Head of caudate nucleus (tissue), 42 donors: ENCODE measurements at regions not wholly inside any gene's neighbourhood (a gene's known extent, or its start where the extent isn't known, plus 50 kb on each side); places are given as distances from the start of the nearest gene placed in this dataset.

Experiments
- DNase-seq, 42 donors: peaks; one replicate each; pipeline versions ENCODE4 v3.0.0 to v3.0.0-alpha.2; 2020 to 2021; ENCODE audit warnings: mixed read lengths in 7 of 42
- intact Hi-C: fragments of 100-400 bp; cut with DNase I; formaldehyde crosslinking; loops from one replicate; pipeline ENCODE4 v1.15.0; 2022

DNA sequence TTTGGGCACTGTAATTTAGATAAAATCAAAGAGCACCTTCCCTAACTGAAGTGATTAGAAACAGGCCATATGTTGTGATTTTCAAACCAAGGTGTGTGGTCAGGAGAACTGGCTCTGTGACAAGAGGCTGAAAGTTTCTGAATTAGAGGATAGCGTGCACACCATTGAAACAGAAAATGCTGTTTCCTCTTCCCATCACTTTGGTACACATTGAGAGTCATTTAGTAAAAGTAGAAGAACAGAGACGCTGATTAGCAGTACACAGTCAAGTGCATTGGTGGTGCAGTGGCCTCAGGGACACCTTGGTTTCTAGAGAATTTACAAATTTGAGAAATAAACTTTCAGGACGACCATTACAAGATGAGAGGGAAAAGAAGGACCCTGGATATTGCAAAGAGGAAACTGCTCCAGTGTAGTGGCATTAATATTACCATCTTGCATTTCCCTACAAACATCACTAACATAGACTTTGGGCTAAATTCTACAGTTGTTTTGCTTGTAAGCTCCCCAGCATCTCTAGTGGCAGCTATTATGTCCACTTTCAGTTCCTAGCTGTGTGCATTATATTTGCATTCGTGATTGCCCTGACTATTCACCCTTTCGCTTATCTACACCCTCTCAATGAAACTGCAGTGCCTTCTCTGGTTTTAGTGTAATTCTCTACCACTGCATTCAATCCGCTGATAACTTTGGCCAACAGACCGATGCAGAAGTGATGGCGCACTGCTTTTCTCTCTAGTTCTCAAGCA lies 728.1 kb upstream of the GRM7 start:
- intact Hi-C loops, result no loop called here
- DNase-seq, result no peak

DNA sequence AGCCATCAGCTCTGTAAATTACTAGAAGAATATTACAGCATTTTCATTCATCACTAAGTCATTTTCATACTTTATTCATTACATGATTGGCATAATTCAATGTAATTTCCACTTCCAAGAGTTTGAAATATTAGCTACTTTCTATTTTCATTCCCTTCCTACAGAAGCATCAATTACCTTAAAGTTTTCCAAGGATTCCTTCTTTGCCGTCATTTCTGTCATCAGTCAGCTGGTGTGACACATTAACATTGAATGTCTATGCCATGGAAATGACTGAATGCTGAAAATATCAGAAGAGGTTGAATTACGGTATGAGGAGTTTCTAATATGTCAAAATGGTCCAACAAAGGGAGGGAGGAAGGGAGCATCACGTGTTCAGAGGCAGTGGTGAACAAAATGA lies 718.2 kb upstream of the GRM7 start:
- intact Hi-C loops, result no loop called here
- peak in 1 of 42 donors; percentile 2 for DNase-seq

DNA sequence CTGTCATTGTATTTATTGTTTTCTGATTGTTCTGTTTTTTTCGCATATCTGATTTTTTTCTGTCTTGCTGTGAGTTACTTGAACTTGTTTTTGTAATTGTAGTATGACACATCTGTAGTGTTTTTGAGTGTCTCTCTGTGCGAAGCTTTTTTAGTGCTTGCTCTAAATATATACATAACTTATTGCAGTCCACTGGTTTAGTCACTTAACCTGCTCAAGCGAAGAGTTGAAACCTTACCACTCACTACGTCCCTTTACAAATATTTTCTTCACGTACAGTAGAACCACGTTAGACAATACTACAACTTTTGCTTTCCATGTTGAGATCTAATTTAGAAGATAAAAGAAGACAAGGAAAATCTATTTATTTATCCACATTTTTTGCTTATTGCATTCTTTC lies 713.0 kb upstream of the GRM7 start:
- intact Hi-C loops, result no loop called here
- DNase-seq, result no peak

DNA sequence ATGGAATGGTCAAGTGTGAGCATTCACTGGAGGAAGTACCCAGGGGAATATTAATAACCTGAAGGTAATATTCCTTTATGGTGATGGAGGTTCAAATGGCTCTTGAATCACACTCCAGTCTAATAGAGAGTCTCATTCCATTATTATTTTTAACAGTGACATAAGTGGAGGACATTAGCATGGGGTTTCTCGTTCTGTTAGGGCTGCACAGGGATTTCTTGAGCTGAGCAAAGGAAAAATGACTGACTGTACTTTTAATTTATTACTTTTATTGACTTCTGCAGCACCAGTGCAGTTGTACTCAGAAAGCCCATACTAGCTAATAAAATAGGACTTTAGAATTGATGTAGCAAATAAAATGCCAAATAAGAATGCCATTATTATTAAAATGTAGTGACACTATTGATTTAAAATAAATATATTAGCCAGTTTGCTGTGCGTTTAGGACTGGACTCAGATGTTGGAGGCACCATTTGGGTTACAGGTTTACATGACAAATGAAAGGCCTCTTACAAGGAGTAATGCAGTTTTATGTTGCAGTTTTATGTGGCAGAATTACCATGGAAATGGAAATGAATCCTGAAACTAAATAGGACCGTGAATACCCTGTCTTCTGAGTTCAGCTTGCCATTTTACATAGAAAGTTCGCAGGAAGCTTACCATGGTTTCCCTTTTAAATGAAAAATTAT lies 705.1 kb upstream of the GRM7 start:
- DNase-seq, result no peak
- intact Hi-C loops, result no loop called here

DNA sequence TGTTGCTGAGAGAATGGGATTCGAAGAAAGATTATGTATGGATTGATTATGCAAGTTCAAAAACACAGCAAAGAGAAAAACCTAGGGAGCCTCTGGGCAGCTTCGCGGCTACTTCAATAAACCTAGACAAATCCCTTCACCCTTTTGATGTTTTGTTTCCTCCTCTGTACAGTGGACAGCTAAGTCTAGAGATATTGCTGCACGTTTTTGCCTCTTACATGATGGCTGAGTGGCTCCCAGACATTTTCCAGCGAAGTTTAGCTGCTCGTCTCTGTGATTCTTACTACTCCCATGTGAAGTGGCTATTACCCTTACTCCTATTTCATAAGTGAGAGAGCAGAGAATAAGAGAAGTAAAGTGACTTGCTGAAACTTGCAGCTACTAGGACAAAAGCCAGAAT lies 695.0 kb upstream of the GRM7 start:
- intact Hi-C loops, result no loop called here
- DNase-seq, result no peak

DNA sequence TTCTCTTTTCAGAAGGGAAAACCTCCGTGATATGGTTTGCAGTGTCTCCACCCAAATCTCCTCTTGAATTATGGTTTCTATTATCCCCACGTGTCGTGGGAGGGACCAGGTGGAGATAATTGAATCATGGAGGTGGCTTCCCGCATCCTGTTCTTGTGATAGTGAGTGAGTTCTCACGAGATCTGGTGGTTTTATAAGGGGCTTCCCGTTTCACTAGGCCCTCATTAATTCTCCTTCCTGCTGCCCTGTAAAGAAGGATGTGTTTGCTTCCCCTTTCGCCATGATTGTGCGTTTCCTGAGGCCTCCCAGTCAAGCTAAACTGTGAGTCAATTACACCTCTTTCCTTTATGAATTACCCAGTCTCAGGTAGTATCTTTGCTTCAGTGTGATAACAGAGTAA lies 692.7 kb upstream of the GRM7 start:
- intact Hi-C loops, result no loop called here
- no peak for DNase-seq

DNA sequence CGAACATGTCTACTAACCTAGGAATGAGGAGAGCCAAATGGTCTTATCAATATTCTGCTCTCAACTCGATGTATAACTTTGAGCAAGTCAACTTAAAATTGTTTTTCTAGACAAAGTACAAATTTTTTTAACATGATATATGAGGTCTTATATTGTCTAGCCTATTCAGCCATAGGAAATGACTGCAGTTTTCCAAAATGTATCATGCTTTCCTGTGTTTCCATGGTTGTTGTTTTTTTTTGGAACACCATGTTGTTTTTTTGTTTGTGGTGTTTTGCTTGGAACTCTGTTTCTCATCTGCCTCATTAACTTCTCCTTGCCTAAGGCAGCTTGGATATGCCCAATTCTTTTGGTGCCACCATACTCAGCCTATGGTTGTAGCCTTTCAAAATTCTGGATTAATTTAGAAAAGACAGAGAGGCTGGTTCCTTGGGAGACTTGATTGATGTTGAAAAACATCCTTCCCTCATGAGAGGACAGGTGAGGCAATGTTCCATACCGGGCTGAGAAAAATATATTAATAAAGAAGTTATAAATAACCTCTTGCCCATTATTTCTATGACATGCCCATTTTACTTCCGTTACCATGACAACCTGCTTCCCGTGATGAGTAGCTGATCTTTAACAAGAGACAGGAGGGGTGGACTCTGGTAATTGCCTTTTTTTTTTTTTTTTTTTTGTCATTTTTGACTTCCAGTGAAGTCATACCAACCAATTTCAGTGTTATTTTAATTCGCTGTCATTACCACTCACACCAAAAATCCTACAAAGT lies 687.9 kb upstream of the GRM7 start:
- no peak for DNase-seq
- intact Hi-C loops, result no loop called here

DNA sequence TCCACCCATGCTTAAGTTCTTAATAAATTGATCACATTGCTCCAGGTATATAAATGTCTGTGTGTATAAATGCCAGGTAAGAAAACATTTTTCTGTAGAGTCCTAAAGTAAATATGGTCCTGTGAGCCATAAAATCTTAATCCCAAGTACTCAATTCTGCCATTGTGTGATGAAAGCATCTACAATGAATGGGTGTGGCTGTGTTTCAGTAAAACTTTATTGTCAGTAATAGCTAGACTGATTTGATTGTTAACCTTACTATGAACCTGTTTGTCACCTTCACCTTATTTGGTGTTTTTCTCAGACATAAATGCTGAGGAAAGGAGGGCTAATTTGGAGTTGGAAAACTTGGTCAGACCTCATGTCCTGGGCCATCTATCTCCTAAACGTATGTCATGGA lies 683.5 kb upstream of the GRM7 start:
- DNase-seq, result no peak
- intact Hi-C loops, result no loop called here

DNA sequence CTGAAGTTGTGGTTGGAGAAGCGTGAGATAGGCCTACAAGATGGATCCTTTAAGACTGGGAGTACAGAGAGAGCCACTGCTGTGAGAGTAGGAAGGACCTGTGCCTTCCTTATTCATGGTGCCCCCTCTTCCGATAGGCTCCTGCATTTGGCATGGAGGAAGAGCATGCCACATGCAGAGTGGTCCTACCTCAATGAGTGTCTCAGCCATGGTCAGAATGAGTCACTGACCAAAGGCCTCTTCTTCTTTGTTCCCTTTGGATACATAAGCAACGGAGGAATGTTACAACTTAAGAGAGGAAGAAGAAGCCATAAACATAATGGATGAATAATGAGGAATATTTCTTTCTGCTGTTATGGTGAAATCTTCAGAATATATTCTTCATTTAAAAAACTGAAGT lies 681.2 kb upstream of the GRM7 start:
- no peak for DNase-seq
- intact Hi-C loops, result no loop called here

DNA sequence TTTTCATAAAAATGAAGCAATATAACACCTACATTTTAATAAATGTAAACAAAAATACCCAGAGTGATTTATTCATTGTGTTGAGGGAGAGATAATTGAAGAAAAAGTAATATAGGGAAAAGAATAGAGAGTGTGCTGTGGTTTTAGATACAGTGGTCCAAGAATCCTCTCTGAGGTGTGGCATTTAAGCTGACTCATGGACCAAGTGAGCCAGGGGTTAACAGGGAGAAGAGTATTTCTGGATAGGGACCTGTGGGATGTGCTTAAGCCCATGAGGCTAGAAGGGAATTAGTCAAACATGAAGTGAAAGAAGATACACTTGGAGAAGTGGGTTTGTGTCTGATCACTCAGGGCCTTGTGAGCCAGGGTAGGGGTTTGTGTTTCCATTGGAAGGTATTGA lies 680.7 kb upstream of the GRM7 start:
- intact Hi-C loops, result no loop called here
- no peak for DNase-seq

DNA sequence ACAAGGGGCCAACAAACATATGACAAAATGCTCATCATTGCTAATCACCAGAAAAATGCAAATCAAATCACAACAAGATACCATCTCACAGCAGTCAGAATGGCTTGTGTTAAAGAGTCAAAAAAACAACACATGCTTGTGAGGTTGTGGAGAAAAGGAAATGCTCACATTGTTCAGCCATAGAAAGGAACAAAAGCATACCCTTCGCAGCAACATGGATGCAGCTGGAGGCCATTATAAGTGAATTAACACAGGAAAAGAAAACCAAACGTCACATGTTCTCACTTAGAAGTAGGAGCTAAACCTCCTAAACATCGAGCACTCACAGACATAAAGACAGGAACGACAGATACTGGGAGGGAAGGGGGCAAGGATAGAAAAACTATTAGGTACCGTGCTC lies 678.4 kb upstream of the GRM7 start:
- DNase-seq, result no peak
- intact Hi-C loops, result no loop called here

DNA sequence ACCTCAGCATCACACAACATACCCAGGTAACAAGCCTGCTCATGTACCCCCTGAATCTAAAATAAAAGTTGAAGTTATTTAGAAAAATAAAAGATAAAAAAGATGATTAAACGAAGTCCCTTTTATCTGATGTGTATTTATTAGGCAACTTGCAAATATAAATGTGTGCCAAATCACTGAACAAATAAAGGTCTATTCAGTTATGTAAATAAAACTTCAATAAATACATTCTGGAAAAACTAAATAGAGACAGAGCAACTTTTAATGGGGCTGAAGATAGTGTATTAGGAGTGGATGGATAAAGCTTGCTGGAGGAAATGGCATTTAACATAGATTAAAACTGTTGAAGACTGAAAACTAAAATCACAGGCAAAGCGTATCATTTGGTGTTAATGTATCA lies 678.0 kb upstream of the GRM7 start:
- intact Hi-C loops, result no loop called here
- no peak for DNase-seq

DNA sequence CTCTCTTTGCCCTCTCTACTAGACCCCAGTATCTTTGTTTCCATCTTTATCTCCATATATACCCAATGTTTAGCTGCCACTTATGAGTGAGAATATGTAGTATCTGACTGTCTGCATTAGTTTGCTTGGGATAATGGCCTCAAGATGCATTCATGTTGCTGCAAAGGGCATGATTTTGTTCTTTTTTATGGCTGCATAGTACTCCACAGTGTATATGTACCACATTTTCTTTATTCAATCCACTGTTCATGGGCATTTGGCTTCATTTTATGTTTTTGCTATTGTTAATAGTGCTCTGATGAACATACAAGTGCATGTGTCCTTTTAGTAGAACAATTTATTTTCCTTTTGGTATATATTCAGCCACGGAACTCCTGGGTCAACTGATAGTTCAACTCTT lies 671.5 kb upstream of the GRM7 start:
- DNase-seq, result no peak
- intact Hi-C loops, result no loop called here

DNA sequence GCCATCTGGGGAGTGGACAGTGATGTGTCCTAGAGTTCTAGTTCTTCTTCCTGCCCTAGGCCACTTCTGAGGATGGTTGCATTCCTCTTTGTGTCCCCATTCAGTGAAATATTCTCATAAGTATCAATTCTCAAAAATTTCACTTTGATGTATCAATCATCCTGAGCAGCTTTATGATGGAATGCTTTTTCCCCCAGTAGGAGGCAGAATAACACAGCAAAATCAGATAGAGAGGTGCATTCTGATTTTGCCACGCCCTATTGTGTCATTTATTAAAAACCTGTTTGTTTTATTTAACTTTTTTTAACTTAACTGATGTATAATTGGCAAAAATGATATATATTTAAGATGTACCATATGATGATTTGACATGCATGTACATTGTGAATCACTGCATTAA lies 656.0 kb upstream of the GRM7 start:
- intact Hi-C loops, result no loop called here
- DNase-seq, result no peak

DNA sequence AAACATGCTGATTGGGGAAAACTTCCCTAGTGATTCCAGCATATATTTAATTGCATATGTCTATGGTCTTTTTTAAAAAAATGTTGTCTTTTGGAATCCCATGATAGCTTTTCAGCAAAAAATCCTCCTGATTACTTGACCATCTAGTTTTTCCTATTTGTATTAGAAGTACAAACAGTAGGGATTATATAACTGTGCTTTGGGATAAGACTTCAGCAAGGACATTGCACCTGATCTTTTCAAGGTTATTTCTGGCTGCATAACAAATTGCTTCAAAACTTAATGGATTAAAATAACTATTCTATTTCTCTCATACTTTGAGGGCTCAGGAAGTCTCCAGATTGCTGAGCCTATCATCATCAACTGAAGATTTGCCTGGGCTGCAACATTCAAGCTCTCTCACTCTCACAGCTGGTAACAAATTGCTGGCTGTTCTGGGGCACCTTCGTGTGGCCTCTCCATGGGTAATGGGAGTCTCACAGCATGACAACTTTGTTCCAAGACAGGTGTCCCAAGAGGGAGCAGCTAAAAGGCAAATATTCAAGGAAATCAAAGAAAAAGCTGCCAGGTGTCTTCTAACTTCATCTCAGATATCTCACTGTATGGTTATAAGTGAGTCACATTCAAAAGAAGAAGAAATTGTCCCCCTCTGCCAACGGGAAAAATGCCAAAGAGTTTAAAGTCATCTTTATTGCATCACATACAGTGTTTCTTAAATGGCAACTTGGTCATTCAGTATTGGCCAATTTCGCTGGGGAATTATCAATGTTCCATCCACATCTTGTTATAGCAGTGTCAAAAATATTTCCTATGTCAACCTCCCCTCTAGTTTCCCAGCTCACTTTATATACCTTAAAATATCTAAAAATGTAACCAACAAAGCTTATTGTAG lies 644.5 kb upstream of the GRM7 start:
- DNase-seq, result no peak
- intact Hi-C loops, result no loop called here

DNA sequence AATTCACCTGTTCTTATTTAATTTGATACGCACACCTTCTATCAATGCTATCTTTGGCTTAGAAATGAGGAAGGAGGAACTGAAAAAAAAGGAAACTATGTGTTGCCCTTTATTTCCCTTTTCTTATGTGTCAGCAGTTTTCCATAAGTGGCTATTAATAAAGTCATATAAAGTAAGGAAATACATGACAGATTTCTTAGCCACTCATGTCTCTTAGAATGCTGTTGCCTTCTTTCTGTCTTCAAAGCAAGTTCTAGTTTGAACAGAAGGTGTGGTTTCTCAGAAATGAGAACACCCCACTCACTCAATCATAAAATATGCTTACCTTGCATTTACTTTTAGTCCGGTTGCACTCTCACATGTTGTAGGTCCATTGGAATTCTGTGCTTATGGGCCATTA lies 640.5 kb upstream of the GRM7 start:
- intact Hi-C loops, result no loop called here
- no peak for DNase-seq

DNA sequence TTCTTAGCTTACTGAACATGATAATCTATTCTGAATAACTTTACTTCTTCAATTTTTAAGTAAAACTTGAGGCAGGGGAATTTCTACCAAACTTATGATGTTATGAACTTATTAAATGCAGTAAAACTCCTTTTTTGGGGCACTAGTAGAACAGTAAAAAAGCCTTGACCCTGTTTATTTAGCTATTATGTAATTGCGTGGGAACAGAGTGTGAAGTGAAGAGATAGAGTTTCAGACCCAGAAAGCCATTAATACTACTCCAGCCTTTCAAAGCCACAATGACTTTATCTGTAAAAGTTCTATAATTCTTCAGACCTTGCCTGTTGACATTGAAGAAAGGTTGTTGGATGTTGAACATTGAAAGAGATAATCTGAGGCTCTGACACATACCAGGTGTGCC lies 638.8 kb upstream of the GRM7 start:
- intact Hi-C loops, result no loop called here
- DNase-seq, result no peak

DNA sequence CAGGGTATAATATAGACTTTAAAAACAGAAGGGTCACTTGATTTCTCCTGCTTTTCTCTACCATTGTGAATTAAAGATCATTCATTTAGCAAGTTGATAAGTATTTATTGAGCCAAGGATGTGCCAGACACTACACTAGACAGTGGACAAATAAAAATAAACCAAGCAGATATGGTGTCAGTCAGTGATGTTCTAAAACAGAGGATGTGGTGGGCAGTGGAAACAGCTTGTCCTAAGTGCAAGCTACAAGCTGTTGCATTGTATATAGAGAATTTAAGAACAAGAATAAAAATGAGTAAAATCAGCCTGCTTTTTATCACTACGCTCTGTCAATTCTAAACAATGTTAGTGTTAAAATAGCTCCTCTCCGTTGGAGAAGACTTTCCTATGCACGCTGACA lies 637.3 kb upstream of the GRM7 start:
- intact Hi-C loops, result no loop called here

DNA sequence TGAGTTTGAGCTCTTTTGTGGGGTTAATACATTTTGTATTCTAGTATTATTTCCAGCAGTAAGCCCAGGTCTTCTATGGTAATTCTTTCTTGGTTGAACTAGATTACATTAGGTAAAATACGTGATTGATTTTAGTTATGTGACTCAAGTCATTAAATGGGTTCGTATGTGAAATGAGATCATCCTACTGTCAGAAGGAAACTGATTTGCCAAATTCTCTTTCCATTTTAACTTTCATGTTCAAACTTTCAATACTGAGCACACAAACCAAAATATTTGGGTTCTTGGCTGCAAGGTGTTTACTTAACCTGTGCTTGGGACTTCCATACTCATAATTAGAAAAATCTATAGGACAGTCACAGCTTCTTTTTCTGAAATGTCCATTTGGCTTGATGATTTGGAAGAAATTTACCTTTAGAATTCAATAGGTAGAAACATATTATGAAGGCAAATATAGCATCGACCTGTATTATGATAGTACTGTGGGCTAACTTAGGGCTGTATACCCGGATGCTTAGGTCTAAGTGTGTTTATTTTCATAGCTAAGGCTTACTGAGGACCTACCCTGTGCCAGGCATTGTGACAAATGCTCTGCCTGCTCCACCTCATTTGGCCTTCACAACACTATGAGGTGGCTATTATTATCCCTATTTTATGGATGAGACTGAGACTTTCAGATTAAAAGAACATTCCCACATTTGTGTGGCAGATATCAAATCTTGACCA lies 631.8 kb upstream of the GRM7 start:
- DNase-seq, result no peak
- intact Hi-C loops, result no loop called here

More for the DNA sequence above, 637.3 kb upstream of the GRM7 start:
- no peak for DNase-seq
